ENCODE measurements at regions not wholly inside any gene's neighbourhood (a gene's known extent, or its start where the extent isn't known, plus 50 kb on each side); places are given as distances from the start of the nearest gene placed in this dataset.

DNA sequence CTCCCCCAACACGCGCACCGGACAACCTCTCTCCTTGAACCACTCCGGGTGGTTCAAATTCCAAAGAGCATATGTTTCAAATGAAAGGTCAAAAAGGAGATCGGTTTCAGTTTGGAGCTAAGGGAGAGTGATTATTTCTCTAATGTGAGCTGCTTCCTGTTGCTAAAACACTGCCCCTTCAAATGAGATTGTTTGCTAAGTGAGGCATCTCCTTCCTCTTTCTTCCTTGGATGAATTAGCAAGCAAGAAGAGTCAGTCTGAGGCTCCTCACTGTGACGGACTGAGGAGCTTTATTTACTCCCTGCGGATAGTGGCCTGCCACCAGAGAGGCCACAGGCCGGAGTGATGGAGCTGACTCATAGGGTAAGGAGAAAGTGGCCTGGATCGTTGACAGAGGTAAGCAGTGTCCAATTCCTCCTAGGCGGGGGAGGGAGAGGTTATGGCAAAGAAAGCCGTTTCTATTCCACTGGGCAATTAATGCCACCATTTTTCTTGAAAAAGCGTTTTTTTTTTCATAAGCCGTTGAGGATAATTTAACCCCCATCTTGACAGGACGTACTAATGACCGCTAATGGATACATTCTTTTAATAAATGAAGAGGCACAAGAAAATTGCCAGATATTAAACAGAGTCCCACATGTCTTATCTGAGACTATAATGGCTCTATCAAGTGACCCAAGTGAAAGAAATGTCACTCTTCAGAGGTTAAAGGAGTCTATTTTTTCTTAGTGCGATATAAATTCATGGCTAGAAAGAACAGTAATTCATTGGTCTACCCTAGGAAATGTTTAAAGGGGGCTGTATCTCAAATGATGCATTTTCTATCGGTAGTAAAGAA, 167.0 kb upstream of the ANKRD28 start:
- H3K4me3 ChIP-seq (ENCODE audit: low read depth, low read length): no peak overlapping the region
- TF ChIP-seq CTCF (IDR thresholded peaks at IDR 0.05; ENCODE audit: borderline replicate concordance, insufficient read depth, low read depth, low read length): no peak

DNA sequence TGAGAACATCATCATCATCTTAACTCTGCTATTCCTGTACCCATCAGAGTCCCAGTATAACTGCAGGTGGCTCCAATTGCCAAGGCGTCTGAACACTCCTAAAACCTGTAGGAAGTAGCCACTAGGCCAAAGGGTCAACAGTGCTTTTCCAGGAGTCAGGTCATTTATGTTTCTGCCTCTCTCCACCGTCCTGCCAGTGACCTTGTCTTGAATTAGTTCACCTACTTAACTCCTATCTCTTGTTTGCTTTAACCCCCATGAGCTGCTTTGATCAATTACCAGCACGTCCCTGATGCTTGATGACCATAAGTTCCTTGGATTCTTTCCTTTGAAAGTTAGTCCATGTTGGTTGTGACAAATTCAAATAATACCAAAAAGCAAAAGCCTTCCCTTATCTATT, 169.8 kb upstream of the ANKRD28 start:
- TF ChIP-seq CTCF (IDR thresholded peaks at IDR 0.05; ENCODE audit: borderline replicate concordance, insufficient read depth, low read depth, low read length): no peak
- no peak overlapping the region for H3K4me3 ChIP-seq (ENCODE audit: low read depth, low read length)

DNA sequence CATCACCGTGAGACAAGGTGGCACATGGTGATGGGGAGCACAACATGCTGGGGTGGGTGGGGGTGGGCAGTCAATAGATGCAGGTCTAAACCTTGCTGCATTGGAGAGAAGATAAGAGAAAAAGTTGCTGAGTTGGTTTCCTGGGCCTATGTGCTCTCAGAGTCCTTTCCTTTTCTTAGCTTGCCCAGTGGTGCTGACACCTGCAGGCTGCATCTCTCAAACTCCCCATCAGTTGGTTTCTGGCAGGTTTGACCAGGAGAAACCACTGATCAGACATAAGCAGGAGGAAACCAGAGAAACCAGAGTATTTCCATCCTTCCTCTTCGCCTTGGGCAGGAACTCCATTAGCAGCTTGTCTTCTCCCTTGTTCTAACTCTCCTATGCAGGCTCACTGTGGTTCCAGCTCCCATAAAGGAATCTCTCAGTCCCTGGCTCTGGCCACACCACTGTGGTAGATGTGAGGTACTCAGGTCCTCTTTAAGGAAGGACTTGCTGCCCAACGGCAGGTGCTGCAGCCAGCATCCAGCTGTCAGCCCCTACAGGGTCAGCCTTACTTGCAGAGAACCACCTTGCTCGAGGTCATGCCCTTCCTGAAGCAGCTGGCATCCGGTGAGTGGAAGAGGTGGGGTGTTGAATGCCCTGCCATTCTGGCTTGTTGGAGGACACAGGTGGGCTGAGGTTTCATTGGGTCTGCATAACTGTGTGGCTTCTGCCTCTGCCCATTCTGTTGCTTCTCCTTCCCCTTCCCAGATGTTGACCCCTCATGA, 172.3 kb upstream of the ANKRD28 start:
- no peak for TF ChIP-seq CTCF (IDR thresholded peaks at IDR 0.05; ENCODE audit: borderline replicate concordance, insufficient read depth, low read depth, low read length)
- H3K4me3 ChIP-seq (ENCODE audit: low read depth, low read length): no peak overlapping the region

- no peak overlapping the region for H3K4me3 ChIP-seq (ENCODE audit: low read depth, low read length)
- no peak for TF ChIP-seq CTCF (IDR thresholded peaks at IDR 0.05; ENCODE audit: borderline replicate concordance, insufficient read depth, low read depth, low read length)
Measured at GRCh38 chr3:15973414-15973813, 175.6 kb upstream of the ANKRD28 start.

DNA sequence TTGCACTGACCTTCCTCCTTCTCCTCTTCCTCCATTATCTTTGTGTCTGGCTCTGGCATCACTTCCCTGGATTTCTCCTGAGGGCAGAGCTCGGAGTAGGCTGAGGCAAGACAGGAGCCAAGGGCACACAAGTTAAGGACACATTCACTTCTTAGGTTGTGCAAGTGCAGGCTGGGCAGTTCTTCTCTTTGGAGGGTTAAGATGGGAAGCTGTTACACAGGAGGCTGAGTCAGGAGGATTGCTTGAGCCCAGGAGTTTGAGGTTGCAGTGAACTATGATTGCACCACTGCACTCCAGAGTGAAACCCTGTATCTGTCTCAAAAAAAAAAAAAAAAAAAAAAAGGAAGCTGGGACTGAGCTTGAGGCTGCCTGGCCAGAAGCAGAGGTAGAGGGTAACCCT, 176.2 kb upstream of the ANKRD28 start:
- no peak for TF ChIP-seq CTCF (IDR thresholded peaks at IDR 0.05; ENCODE audit: borderline replicate concordance, insufficient read depth, low read depth, low read length)
- H3K4me3 ChIP-seq (ENCODE audit: low read depth, low read length): no peak overlapping the region

GRCh38 chr3:15974647-15975046, 176.9 kb upstream of the ANKRD28 start:
- no peak overlapping the region for H3K4me3 ChIP-seq (ENCODE audit: low read depth, low read length)
- TF ChIP-seq CTCF (IDR thresholded peaks at IDR 0.05; ENCODE audit: borderline replicate concordance, insufficient read depth, low read depth, low read length): peak; percentile 36; the same call in 1 of the 2 replicates
